ENCODE measurements at regions not wholly inside any gene's neighbourhood (a gene's known extent, or its start where the extent isn't known, plus 50 kb on each side); places are given as distances from the start of the nearest gene placed in this dataset.

GRCh38 chr2:118580651-118581050, 266.8 kb downstream of the EN1 start:
- TF ChIP-seq CTCF (IDR thresholded peaks at IDR 0.05; ENCODE audit: low read depth, low read length, poor library complexity, severe bottlenecking): no peak
- no peak for TF ChIP-seq EZH2phosphoT487 (IDR thresholded peaks at IDR 0.05; ENCODE audit: borderline replicate concordance, low read length)

Data from DOHH2 (cell line).